ENCODE measurements at regions not wholly inside any gene's neighbourhood (a gene's known extent, or its start where the extent isn't known, plus 50 kb on each side); places are given as distances from the start of the nearest gene placed in this dataset.

DNA sequence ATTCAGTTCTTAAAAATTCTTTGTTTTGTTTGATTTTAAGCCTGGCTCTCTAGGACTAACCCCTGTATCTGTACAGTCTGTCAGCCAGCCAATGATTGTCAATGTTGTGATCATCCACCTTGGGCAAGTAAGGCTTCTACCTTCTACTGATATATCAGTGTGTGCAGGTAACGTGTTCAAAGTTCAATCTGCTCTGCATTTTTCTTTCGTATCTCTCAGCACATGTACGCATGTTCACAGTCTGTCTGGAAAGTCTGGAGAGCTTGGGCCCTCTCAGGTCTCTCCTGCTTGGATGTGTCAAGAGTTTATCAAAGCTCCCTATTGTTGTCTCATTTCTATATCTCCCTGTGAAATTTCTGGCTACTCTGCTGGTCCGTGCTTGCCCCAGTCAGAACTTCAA lies 138.6 kb upstream of the VRK1 start:
- TF ChIP-seq POLR2AphosphoS5 (IDR thresholded peaks at IDR 0.05) (no peak), EP300 (IDR thresholded peaks at IDR 0.05) (no peak)
- TF ChIP-seq, protein P1, sequence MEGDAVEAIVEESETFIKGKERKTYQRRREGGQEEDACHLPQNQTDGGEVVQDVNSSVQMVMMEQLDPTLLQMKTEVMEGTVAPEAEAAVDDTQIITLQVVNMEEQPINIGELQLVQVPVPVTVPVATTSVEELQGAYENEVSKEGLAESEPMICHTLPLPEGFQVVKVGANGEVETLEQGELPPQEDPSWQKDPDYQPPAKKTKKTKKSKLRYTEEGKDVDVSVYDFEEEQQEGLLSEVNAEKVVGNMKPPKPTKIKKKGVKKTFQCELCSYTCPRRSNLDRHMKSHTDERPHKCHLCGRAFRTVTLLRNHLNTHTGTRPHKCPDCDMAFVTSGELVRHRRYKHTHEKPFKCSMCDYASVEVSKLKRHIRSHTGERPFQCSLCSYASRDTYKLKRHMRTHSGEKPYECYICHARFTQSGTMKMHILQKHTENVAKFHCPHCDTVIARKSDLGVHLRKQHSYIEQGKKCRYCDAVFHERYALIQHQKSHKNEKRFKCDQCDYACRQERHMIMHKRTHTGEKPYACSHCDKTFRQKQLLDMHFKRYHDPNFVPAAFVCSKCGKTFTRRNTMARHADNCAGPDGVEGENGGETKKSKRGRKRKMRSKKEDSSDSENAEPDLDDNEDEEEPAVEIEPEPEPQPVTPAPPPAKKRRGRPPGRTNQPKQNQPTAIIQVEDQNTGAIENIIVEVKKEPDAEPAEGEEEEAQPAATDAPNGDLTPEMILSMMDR (IDR thresholded peaks at IDR 0.05), result no peak
